Sigmoid colon (tissue), 6 donors: ENCODE measurements at regions not wholly inside any gene's neighbourhood (a gene's known extent, or its start where the extent isn't known, plus 50 kb on each side); places are given as distances from the start of the nearest gene placed in this dataset.

Source experiments
- DNase-seq: peaks from one replicate; pipeline ENCODE4 v3.0.0-alpha.2; 2019
- H3K27ac ChIP-seq, 4 donors: fragments of 200-600 bp; sonication (generic); one replicate each; pipeline ENCODE4 v1.5.1; 2016 to 2019; ENCODE audit warnings: mild to moderate bottlenecking in 1 of 4
- H3K27me3 ChIP-seq, 3 donors: fragments of 200-600 bp; sonication (generic); one replicate each; pipeline ENCODE4 v1.5.1; 2019; ENCODE audit warnings: mild to moderate bottlenecking in 1 of 3
- H3K36me3 ChIP-seq, 4 donors: fragments of 200-600 bp; sonication (generic); one replicate each; pipeline ENCODE4 v1.5.1; 2016 to 2019
- H3K4me1 ChIP-seq, 4 donors: fragments of 200-600 bp; sonication (generic); one replicate each; pipeline ENCODE4 v1.5.1; 2017 to 2019
- H3K4me3 ChIP-seq, 4 donors: fragments of 200-600 bp; sonication (generic); one replicate each; pipeline ENCODE4 v1.5.1; 2017 to 2019; ENCODE audit warnings: mild to moderate bottlenecking in 2 of 4, moderate library complexity in 1 of 4
- H3K9me3 ChIP-seq, 4 donors: fragments of 200-600 bp in 3 of 4; sonication (generic) in 3 of 4; one replicate each; pipeline versions ENCODE4 v1.5.1 to v1.6.1; 2013 to 2019
- EP300 ChIP-seq, 4 donors: sonication (generic); formaldehyde crosslinking; IDR thresholded peaks; one replicate each; pipeline ENCODE4 v1.6.1; 2017; ENCODE audit warnings: antibody characterized with exemption in 4 of 4
- POLR2A ChIP-seq, 2 donors: fragments of 450-650 bp; IDR thresholded peaks; one replicate each; pipeline ENCODE4 v1.6.1; 2016; ENCODE audit warnings: antibody characterized with exemption in 2 of 2, mild to moderate bottlenecking in 2 of 2, moderate library complexity in 2 of 2
- POLR2AphosphoS5 ChIP-seq, 4 donors: sonication (generic); formaldehyde crosslinking; IDR thresholded peaks; one replicate each; pipeline ENCODE4 v1.6.1; 2017; ENCODE audit warnings: antibody characterized with exemption in 4 of 4
- WGBS, 2 donors: extraction: QIAGEN DNeasy Blood & Tissue Kit; methylation state at CpG; one replicate each; pipeline ENCODE4 v1.1.7; 2013; 5-methylcytosine and 5-hydroxymethylcytosine counted together
- intact Hi-C: fragments of 100-400 bp; cut with DNase I; formaldehyde crosslinking; loops from one replicate; pipeline ENCODE4 v1.15.1; 2023
- TF ChIP-seq, protein P1 (sequence below), 4 experiments: fragments of 450-650 bp in 3 of 4; fragments of 200-600 bp in 1 of 4; IDR thresholded peaks; one replicate each; pipeline ENCODE4 v1.5.1; 2016 to 2019; ENCODE audit warnings: antibody characterized with exemption in 4 of 4, mild to moderate bottlenecking in 3 of 4, moderate library complexity in 2 of 4
- donor health status: healthy with polysubstance abuse.
- donor health status: healthy.

- intact Hi-C loops: no loop called here
- peak; percentile 93 for DNase-seq
- Histone ChIP-seq H3K27me3 (no peaks in the 10 kb centered on the region), H3K9me3 (no peaks in the 10 kb centered on the region), H3K4me1 (peaks cover 0 to 90% (median 78%) of the 10 kb centered on the region in 4 donors), H3K4me3 (peak overlapping the region in 2 of 4 donors; percentile 12 to 25), H3K36me3 (no peaks in the 10 kb centered on the region), H3K27ac (peak overlapping the region; percentile 81 to 92 (median 88))
- TF ChIP-seq EP300 (IDR thresholded peaks at IDR 0.05): peak in 1 of 4 donors; percentile 39
- TF ChIP-seq POLR2A (IDR thresholded peaks at IDR 0.05): no peak
- TF ChIP-seq POLR2AphosphoS5 (IDR thresholded peaks at IDR 0.05): peak; percentile 17 to 66 (median 44)
- 41 to 53% methylated on average over 19 of the region's 19 CpGs for WGBS, 2 donors
Observed at GRCh38 chr10:31697271-31698180, 231.1 kb downstream of the ARHGAP12 start.

DNA sequence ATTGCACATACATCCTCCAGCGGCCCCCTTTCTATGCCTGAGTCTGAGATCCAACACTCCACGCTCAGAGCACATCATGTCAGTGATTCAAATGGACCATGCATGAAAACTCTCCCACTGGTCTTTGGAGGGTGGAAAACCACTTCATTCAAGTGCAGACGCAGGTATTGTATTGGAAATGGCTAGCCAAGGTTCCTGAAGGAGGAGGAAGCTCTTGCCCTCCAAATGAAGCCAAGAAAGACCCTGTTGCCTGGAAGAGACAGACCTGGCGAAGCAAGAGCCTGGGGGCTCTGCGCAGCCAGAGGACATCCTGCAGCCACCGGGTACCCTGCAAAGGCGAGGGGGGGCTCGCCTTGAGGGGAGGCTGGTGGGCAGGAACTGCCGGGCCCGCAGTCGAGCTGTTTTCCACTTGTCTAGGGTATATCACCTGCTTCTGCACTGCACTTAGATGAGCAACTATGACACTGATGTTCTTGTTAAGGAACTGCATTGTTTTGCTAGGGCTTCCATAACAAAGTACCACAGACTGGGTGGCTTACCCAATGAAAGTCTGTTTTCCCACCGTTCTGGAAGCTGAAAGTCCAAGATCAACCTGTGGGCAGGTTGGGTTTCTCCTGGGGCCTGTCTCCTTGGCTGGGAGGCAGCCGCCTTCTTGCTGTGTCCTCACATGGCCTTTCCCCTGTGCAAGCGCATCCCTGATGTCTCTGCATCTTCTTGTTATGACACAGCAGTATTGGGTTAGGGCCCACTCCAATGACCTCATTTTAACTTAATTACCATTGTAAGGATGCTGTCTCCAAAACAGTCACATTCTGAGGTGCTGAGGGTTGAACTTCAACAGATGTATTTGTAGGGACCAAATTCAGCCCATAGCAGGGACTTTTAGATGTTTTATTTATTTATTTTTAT lies 233.4 kb downstream of the ARHGAP12 start:
- no peak for DNase-seq
- Histone ChIP-seq H3K27ac (peak overlapping the region in 2 of 4 donors; percentile 85 to 90), H3K27me3 (no peaks in the 10 kb centered on the region), H3K4me3 (no peak overlapping the region), H3K9me3 (no peaks in the 10 kb centered on the region), H3K4me1 (peaks cover 0 to 67% (median 55%) of the 10 kb centered on the region in 4 donors), H3K36me3 (no peaks in the 10 kb centered on the region)
- WGBS, 2 donors: 89 to 92% methylated on average over 14 of the region's 14 CpGs
- no peak for TF ChIP-seq EP300 (IDR thresholded peaks at IDR 0.05)
- peak in 1 of 4 donors; percentile 26 for TF ChIP-seq POLR2AphosphoS5 (IDR thresholded peaks at IDR 0.05)
- TF ChIP-seq, protein P1, sequence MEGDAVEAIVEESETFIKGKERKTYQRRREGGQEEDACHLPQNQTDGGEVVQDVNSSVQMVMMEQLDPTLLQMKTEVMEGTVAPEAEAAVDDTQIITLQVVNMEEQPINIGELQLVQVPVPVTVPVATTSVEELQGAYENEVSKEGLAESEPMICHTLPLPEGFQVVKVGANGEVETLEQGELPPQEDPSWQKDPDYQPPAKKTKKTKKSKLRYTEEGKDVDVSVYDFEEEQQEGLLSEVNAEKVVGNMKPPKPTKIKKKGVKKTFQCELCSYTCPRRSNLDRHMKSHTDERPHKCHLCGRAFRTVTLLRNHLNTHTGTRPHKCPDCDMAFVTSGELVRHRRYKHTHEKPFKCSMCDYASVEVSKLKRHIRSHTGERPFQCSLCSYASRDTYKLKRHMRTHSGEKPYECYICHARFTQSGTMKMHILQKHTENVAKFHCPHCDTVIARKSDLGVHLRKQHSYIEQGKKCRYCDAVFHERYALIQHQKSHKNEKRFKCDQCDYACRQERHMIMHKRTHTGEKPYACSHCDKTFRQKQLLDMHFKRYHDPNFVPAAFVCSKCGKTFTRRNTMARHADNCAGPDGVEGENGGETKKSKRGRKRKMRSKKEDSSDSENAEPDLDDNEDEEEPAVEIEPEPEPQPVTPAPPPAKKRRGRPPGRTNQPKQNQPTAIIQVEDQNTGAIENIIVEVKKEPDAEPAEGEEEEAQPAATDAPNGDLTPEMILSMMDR (IDR thresholded peaks at IDR 0.05): no peak
- no peak for TF ChIP-seq POLR2A (IDR thresholded peaks at IDR 0.05)
- intact Hi-C loops: no loop called here

DNA sequence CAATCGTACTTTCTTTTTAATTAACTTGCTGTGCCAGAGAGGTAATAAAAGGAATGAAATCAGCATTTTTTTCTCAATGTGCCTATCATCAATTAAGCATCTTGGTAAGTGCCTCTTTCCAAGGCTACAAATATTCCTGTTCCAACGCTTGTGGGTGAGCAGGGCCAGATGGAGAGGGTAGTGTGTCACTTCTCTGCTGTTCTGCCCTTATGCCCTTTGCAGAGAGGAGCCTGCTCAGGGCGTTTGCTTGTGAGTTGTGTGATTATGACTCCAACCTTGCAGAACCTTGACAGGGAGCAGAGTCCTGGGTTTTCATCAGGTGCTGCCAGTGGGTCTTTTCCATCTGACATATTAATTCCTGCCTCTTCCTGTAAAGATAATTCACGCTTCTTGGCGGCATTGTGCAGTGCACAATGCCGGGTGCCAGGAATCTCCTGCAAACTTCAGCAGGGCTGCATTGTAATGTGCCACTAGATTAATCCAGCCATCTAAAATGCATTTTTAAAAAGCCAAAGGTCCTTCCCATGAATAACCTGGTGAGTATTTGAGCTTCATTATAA lies 234.4 kb downstream of the ARHGAP12 start:
- peak overlapping the region in 3 of 4 donors; percentile 14 to 90 (median 85) for H3K27ac ChIP-seq
- intact Hi-C loops: no loop called here
- no peaks in the 10 kb centered on the region for H3K36me3 ChIP-seq
- TF ChIP-seq POLR2AphosphoS5 (IDR thresholded peaks at IDR 0.05) (peak in 3 of 4 donors; percentile 16 to 34 (median 28)), EP300 (IDR thresholded peaks at IDR 0.05) (no peak)
- TF ChIP-seq, protein P1 (IDR thresholded peaks at IDR 0.05): no peak
- DNase-seq: no peak
- WGBS, 2 donors: 49 to 75% methylated on average over 6 of the region's 6 CpGs
- H3K27me3 ChIP-seq: no peaks in the 10 kb centered on the region
- H3K9me3 ChIP-seq: peaks cover 0 to 5% (median 0%) of the 10 kb centered on the region in 4 donors
- H3K4me1 ChIP-seq: peaks cover 0 to 57% (median 50%) of the 10 kb centered on the region in 4 donors
- H3K4me3 ChIP-seq: no peak overlapping the region

GRCh38 chr10:31693491-31693890 lies 235.1 kb downstream of the ARHGAP12 start:
- Histone ChIP-seq H3K36me3 (no peaks in the 10 kb centered on the region), H3K27me3 (no peaks in the 10 kb centered on the region), H3K4me3 (no peak overlapping the region), H3K4me1 (peaks cover 0 to 50% (median 44%) of the 10 kb centered on the region in 4 donors), H3K9me3 (peaks cover 0 to 6% (median 0%) of the 10 kb centered on the region in 4 donors), H3K27ac (peak overlapping the region in 2 of 4 donors; percentile 85 to 90)
- no peak for TF ChIP-seq POLR2A (IDR thresholded peaks at IDR 0.05)
- TF ChIP-seq EP300 (IDR thresholded peaks at IDR 0.05): no peak
- TF ChIP-seq, protein P1 (IDR thresholded peaks at IDR 0.05): no peak
- no peak for TF ChIP-seq POLR2AphosphoS5 (IDR thresholded peaks at IDR 0.05)
- 73 to 78% methylated on average over 6 of the region's 6 CpGs for WGBS, 2 donors
- intact Hi-C loops: no loop called here
- DNase-seq: no peak
